GM13976 (cell line): ENCODE measurements at regions not wholly inside any gene's neighbourhood (a gene's known extent, or its start where the extent isn't known, plus 50 kb on each side); places are given as distances from the start of the nearest gene placed in this dataset.

ENCODE experiments used
- DNase-seq: peaks from one replicate; pipeline ENCODE4 v3.0.0; 2012; ENCODE audit warnings: low spot score
- in situ Hi-C: fragments of 300-500 bp; cut with MboI; formaldehyde crosslinking; loops from one replicate; pipeline ENCODE4 v1.12.0; 2022; ENCODE audit warnings: low sequenced_read_pairs, mixed read lengths, inconsistent platforms; ENCODE audit not compliant: unreplicated experiment
- TF ChIP-seq, protein P1 (sequence below): IDR thresholded peaks from 2 replicates; pipeline ENCODE4 v1.5.1; 2012; ENCODE audit warnings: borderline replicate concordance, mild to moderate bottlenecking; ENCODE audit not compliant: insufficient read depth; ENCODE audit errors: extremely low read depth, missing control alignments, control extremely low read depth

GRCh38 chr11:96753997-96754396 lies 364.2 kb downstream of the JRKL start:
- in situ Hi-C loops, result no loop called here
- DNase-seq, result no peak
- TF ChIP-seq, protein P1, sequence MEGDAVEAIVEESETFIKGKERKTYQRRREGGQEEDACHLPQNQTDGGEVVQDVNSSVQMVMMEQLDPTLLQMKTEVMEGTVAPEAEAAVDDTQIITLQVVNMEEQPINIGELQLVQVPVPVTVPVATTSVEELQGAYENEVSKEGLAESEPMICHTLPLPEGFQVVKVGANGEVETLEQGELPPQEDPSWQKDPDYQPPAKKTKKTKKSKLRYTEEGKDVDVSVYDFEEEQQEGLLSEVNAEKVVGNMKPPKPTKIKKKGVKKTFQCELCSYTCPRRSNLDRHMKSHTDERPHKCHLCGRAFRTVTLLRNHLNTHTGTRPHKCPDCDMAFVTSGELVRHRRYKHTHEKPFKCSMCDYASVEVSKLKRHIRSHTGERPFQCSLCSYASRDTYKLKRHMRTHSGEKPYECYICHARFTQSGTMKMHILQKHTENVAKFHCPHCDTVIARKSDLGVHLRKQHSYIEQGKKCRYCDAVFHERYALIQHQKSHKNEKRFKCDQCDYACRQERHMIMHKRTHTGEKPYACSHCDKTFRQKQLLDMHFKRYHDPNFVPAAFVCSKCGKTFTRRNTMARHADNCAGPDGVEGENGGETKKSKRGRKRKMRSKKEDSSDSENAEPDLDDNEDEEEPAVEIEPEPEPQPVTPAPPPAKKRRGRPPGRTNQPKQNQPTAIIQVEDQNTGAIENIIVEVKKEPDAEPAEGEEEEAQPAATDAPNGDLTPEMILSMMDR, result no peak

- TF ChIP-seq, protein P1, result no peak
- in situ Hi-C loops, result no loop called here
- DNase-seq, result no peak
These were observed 365.4 kb downstream of the JRKL start for GRCh38 chr11:96755209-96755608.

GRCh38 chr11:96755752-96756151 lies 365.9 kb downstream of the JRKL start:
- DNase-seq, result no peak
- in situ Hi-C loops, result no loop called here
- TF ChIP-seq, protein P1, result no peak

- TF ChIP-seq, protein P1, result no peak
- DNase-seq, result no peak
- in situ Hi-C loops, result no loop called here
These were observed 369.1 kb downstream of the JRKL start for GRCh38 chr11:96758957-96759356.

GRCh38 chr11:96760306-96760705 lies 370.5 kb downstream of the JRKL start:
- in situ Hi-C loops, result no loop called here
- TF ChIP-seq, protein P1, result no peak
- DNase-seq, result no peak

GRCh38 chr11:96760815-96761214 lies 371.0 kb downstream of the JRKL start:
- in situ Hi-C loops, result no loop called here
- DNase-seq, result no peak
- TF ChIP-seq, protein P1, result no peak

DNA sequence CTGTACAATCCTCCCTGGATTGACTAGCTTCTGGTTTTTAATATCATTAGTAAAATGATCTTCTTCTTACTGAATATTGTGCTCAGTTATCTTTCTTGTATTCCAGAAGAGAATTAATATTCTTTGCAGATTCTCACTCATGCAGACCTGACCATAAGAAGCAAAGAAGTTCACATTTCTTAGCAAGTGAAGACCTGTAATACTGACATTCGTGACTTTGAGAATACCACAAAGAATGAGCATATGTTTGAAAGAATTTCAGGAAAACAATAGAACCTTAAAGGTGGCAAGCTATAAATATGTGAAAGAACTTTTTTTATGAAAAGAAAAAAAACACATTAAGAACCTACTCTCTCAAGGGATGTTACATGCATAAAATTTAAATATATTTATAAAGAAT lies 371.6 kb downstream of the JRKL start:
- TF ChIP-seq, protein P1, result no peak
- in situ Hi-C loops, result no loop called here
- DNase-seq, result no peak
